ENCODE measurements at regions not wholly inside any gene's neighbourhood (a gene's known extent, or its start where the extent isn't known, plus 50 kb on each side); places are given as distances from the start of the nearest gene placed in this dataset.

DNA sequence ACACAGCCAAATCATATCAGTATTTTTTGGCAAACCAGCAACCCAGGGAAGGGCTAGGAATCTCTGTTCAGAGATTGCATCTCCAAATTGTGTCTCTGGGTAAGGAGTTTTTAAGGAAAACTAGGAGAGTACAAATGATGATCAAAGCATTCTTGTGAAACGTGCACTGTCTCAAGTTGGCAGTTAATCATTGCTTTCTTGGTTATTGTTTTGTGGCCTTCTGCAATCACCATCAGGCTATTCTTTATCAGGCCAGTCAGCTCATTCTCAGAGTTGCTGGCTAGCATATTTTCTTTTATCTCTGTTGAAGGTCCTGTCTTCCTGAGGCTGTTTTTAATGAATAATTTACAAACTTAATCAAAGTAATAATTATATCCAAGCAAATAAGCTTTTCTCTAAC lies 129.1 kb upstream of the CCDC179 start:
- ChIA-PET CTCF (no interaction called here), POLR2A (no interaction called here)
- H3K27ac ChIP-seq (ENCODE audit: insufficient read depth in 1 of 2, low read depth in 1 of 2, low read length in 2 of 2, poor library complexity in 1 of 2, severe bottlenecking in 2 of 2): no peak overlapping the region
- H3K36me3 ChIP-seq (ENCODE audit: control insufficient read depth in 4 of 4, insufficient read depth in 4 of 4, low read length in 3 of 4): peaks cover 0 to 9% (median 0%) of the 10 kb centered on the region in 4 experiments
- H3K4me1 ChIP-seq (ENCODE audit: control extremely low read depth in 1 of 4, control insufficient read depth in 4 of 4, insufficient read depth in 4 of 4, low read length in 3 of 4): no peaks in the 10 kb centered on the region
- WGBS (ENCODE audit: insufficient coverage): no CpG with 5 or more reads among the region's 1 CpG
- no peak overlapping the region for H3K4me3 ChIP-seq (ENCODE audit: control insufficient read depth in 1 of 7, extremely low read depth in 1 of 7, insufficient read depth in 4 of 7, low read depth in 2 of 7, low read length in 6 of 7)
- no peak for DNase-seq
- peaks cover 2 to 31% (median 7%) of the 10 kb centered on the region in 5 experiments for H3K9me3 ChIP-seq (ENCODE audit: control extremely low read depth in 1 of 5, control insufficient read depth in 4 of 5, insufficient read depth in 2 of 5, low read depth in 1 of 5, low read length in 4 of 5)
- H3K27me3 ChIP-seq (replicated peaks in 2 of 5; ENCODE audit: control insufficient read depth in 4 of 5, insufficient read depth in 5 of 5, low read length in 4 of 5): no peaks in the 10 kb centered on the region

- Histone ChIP-seq H3K27ac (ENCODE audit: insufficient read depth in 1 of 2, low read depth in 1 of 2, low read length in 2 of 2, poor library complexity in 1 of 2, severe bottlenecking in 2 of 2) (no peak overlapping the region), H3K9me3 (ENCODE audit: control extremely low read depth in 1 of 5, control insufficient read depth in 4 of 5, insufficient read depth in 2 of 5, low read depth in 1 of 5, low read length in 4 of 5) (peaks cover 2 to 34% (median 7%) of the 10 kb centered on the region in 5 experiments), H3K4me1 (ENCODE audit: control extremely low read depth in 1 of 4, control insufficient read depth in 4 of 4, insufficient read depth in 4 of 4, low read length in 3 of 4) (no peaks in the 10 kb centered on the region), H3K4me3 (ENCODE audit: control insufficient read depth in 1 of 7, extremely low read depth in 1 of 7, insufficient read depth in 4 of 7, low read depth in 2 of 7, low read length in 6 of 7) (no peak overlapping the region), H3K27me3 (replicated peaks in 2 of 5; ENCODE audit: control insufficient read depth in 4 of 5, insufficient read depth in 5 of 5, low read length in 4 of 5) (no peaks in the 10 kb centered on the region), H3K36me3 (ENCODE audit: control insufficient read depth in 4 of 4, insufficient read depth in 4 of 4, low read length in 3 of 4) (peaks cover 0 to 9% (median 0%) of the 10 kb centered on the region in 4 experiments)
- ChIA-PET POLR2A (no interaction called here), CTCF (no interaction called here)
- no peak for DNase-seq
Observed at GRCh38 chr11:22991196-22991595, 130.9 kb upstream of the CCDC179 start.

- Histone ChIP-seq H3K9me3 (ENCODE audit: control extremely low read depth in 1 of 5, control insufficient read depth in 4 of 5, insufficient read depth in 2 of 5, low read depth in 1 of 5, low read length in 4 of 5) (peaks cover 0 to 18% (median 0%) of the 10 kb centered on the region in 5 experiments), H3K27ac (ENCODE audit: insufficient read depth in 1 of 2, low read depth in 1 of 2, low read length in 2 of 2, poor library complexity in 1 of 2, severe bottlenecking in 2 of 2) (no peak overlapping the region), H3K36me3 (ENCODE audit: control insufficient read depth in 4 of 4, insufficient read depth in 4 of 4, low read length in 3 of 4) (no peaks in the 10 kb centered on the region), H3K27me3 (replicated peaks in 2 of 5; ENCODE audit: control insufficient read depth in 4 of 5, insufficient read depth in 5 of 5, low read length in 4 of 5) (no peaks in the 10 kb centered on the region), H3K4me1 (ENCODE audit: control extremely low read depth in 1 of 4, control insufficient read depth in 4 of 4, insufficient read depth in 4 of 4, low read length in 3 of 4) (no peaks in the 10 kb centered on the region), H3K4me3 (ENCODE audit: control insufficient read depth in 1 of 7, extremely low read depth in 1 of 7, insufficient read depth in 4 of 7, low read depth in 2 of 7, low read length in 6 of 7) (no peak overlapping the region)
- WGBS (ENCODE audit: insufficient coverage): no CpG with 5 or more reads among the region's 4 CpGs
- ChIA-PET POLR2A (no interaction called here), CTCF (no interaction called here)
- DNase-seq: no peak
Observed at GRCh38 chr11:23006730-23007129, 146.5 kb upstream of the CCDC179 start.

DNA sequence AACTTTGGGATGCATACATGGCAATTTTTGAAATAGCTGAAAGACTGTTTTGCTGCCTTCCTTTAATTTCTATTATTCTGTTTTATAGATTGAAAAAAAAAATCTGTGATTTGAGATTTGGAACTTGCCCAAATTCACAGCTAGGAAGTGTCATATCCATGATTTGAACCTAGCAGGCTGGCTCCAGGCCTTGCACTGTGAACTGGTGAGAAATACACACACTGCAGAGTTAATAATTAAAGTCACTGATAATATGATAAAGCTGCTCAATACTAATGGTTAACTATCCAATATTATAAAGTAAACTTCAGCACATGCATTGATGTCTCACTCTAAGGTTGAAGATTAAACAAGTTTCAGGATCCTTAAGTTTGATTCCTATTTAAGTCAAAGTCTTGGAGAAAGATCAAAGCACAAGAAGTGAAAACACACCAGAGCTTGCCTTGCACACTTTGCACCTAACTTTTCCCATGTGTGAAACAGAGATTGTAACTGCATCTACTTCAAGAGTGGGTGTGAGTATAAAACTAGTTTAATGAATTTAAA lies 150.6 kb upstream of the CCDC179 start:
- H3K36me3 ChIP-seq (ENCODE audit: control insufficient read depth in 4 of 4, insufficient read depth in 4 of 4, low read length in 3 of 4): no peaks in the 10 kb centered on the region
- CTCF ChIA-PET: no interaction called here
- no peak overlapping the region for H3K27ac ChIP-seq (ENCODE audit: insufficient read depth in 1 of 2, low read depth in 1 of 2, low read length in 2 of 2, poor library complexity in 1 of 2, severe bottlenecking in 2 of 2)
- no peaks in the 10 kb centered on the region for H3K27me3 ChIP-seq (replicated peaks in 2 of 5; ENCODE audit: control insufficient read depth in 4 of 5, insufficient read depth in 5 of 5, low read length in 4 of 5)
- POLR2A ChIA-PET: no interaction called here
- no peaks in the 10 kb centered on the region for H3K9me3 ChIP-seq (ENCODE audit: control extremely low read depth in 1 of 5, control insufficient read depth in 4 of 5, insufficient read depth in 2 of 5, low read depth in 1 of 5, low read length in 4 of 5)
- no peaks in the 10 kb centered on the region for H3K4me1 ChIP-seq (ENCODE audit: control extremely low read depth in 1 of 4, control insufficient read depth in 4 of 4, insufficient read depth in 4 of 4, low read length in 3 of 4)
- DNase-seq: no peak
- no peak overlapping the region for H3K4me3 ChIP-seq (ENCODE audit: control insufficient read depth in 1 of 7, extremely low read depth in 1 of 7, insufficient read depth in 4 of 7, low read depth in 2 of 7, low read length in 6 of 7)

DNA sequence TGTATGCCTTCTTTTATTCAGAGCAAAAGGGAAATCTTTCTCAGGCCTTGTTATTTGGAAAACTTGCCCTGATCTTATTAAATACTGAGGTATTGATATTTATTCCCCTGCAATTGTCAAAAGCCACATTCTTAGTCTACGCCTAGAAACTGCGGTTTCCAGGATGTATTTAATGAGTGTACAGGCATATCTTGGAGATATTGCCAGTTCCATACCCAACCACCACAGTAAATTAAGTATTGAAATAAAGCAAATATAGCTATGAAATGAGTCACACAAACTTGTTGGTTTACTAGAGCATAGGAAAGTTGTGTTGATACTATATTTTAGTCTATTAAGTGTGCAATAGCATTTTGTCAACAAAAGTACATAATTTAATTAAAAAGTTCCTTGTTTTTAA lies 152.7 kb upstream of the CCDC179 start:
- Histone ChIP-seq H3K27ac (ENCODE audit: insufficient read depth in 1 of 2, low read depth in 1 of 2, low read length in 2 of 2, poor library complexity in 1 of 2, severe bottlenecking in 2 of 2) (no peak overlapping the region), H3K36me3 (ENCODE audit: control insufficient read depth in 4 of 4, insufficient read depth in 4 of 4, low read length in 3 of 4) (no peaks in the 10 kb centered on the region), H3K4me1 (ENCODE audit: control extremely low read depth in 1 of 4, control insufficient read depth in 4 of 4, insufficient read depth in 4 of 4, low read length in 3 of 4) (no peaks in the 10 kb centered on the region), H3K4me3 (ENCODE audit: control insufficient read depth in 1 of 7, extremely low read depth in 1 of 7, insufficient read depth in 4 of 7, low read depth in 2 of 7, low read length in 6 of 7) (no peak overlapping the region), H3K9me3 (ENCODE audit: control extremely low read depth in 1 of 5, control insufficient read depth in 4 of 5, insufficient read depth in 2 of 5, low read depth in 1 of 5, low read length in 4 of 5) (no peaks in the 10 kb centered on the region), H3K27me3 (replicated peaks in 2 of 5; ENCODE audit: control insufficient read depth in 4 of 5, insufficient read depth in 5 of 5, low read length in 4 of 5) (no peaks in the 10 kb centered on the region)
- no peak for DNase-seq
- WGBS (ENCODE audit: insufficient coverage): no CpG with 5 or more reads among the region's 2 CpGs
- CTCF ChIA-PET: no interaction called here
- POLR2A ChIA-PET: no interaction called here

DNA sequence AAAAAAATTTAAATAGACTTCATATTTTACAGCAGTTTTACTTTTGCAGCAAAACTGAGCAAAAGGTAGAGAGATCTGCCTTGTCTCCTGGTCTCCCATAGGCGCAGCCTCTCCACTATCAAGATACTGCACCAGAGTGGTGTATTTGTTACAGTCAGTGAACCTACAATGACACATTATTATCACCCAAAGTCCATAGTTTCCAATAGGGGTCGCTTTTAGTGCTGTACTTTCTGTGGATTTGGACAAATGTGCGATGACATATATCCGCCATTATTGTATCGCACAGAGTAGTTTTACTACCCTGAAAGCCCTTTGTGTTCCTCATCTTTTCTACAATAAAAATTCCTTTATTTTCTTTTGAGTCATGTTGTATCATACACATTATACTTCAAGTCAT lies 153.2 kb upstream of the CCDC179 start:
- CTCF ChIA-PET: no interaction called here
- Histone ChIP-seq H3K36me3 (ENCODE audit: control insufficient read depth in 4 of 4, insufficient read depth in 4 of 4, low read length in 3 of 4) (no peaks in the 10 kb centered on the region), H3K9me3 (ENCODE audit: control extremely low read depth in 1 of 5, control insufficient read depth in 4 of 5, insufficient read depth in 2 of 5, low read depth in 1 of 5, low read length in 4 of 5) (no peaks in the 10 kb centered on the region), H3K27me3 (replicated peaks in 2 of 5; ENCODE audit: control insufficient read depth in 4 of 5, insufficient read depth in 5 of 5, low read length in 4 of 5) (no peaks in the 10 kb centered on the region), H3K4me3 (ENCODE audit: control insufficient read depth in 1 of 7, extremely low read depth in 1 of 7, insufficient read depth in 4 of 7, low read depth in 2 of 7, low read length in 6 of 7) (no peak overlapping the region), H3K27ac (ENCODE audit: insufficient read depth in 1 of 2, low read depth in 1 of 2, low read length in 2 of 2, poor library complexity in 1 of 2, severe bottlenecking in 2 of 2) (no peak overlapping the region), H3K4me1 (ENCODE audit: control extremely low read depth in 1 of 4, control insufficient read depth in 4 of 4, insufficient read depth in 4 of 4, low read length in 3 of 4) (no peaks in the 10 kb centered on the region)
- POLR2A ChIA-PET: no interaction called here
- DNase-seq: no peak
- 100% methylated on average over 4 of the region's 5 CpGs for WGBS (ENCODE audit: insufficient coverage)

DNA sequence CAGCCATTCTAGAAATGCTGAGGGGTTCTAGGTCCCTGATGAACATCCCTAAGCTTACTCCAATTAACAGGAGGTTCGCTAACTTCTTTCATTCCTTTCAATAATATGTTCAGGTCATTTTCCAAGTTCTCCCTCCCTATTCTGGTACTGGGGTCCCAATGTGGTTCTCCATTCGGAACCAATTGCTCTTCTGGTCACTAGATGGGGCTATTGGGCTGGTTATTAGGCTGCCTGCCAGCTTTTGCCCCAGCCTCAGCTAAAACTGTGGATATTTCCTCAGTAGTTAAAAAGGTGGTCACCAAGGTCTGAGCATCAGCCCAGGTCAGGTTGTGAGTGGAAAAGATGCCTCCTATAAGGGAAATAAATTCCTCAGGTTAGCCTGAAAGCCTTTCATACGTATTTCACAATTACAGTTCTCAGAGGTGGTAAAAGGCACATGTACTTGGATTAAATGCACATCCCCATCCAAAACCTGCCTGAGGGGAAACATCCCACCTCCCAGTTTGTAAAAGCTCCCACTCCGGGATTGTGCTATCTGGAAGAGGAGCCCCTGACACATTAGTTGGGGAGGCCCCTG lies 161.1 kb upstream of the CCDC179 start:
- CTCF ChIA-PET: interaction anchor here (0.6 to 1.2 kb wide), 6 partner anchors 15 to 532 kb away, joined by 3 to 4 read pairs (median 3); no protein-coding TSS in a partner anchor

More for the DNA sequence above, 161.1 kb upstream of the CCDC179 start:
- H3K27ac ChIP-seq (ENCODE audit: insufficient read depth in 1 of 2, low read depth in 1 of 2, low read length in 2 of 2, poor library complexity in 1 of 2, severe bottlenecking in 2 of 2): no peak overlapping the region
- H3K36me3 ChIP-seq (ENCODE audit: control insufficient read depth in 4 of 4, insufficient read depth in 4 of 4, low read length in 3 of 4): no peaks in the 10 kb centered on the region
- no peaks in the 10 kb centered on the region for H3K9me3 ChIP-seq (ENCODE audit: control extremely low read depth in 1 of 5, control insufficient read depth in 4 of 5, insufficient read depth in 2 of 5, low read depth in 1 of 5, low read length in 4 of 5)
- POLR2A ChIA-PET: no interaction called here
- H3K4me3 ChIP-seq (ENCODE audit: control insufficient read depth in 1 of 7, extremely low read depth in 1 of 7, insufficient read depth in 4 of 7, low read depth in 2 of 7, low read length in 6 of 7): no peak overlapping the region
- H3K4me1 ChIP-seq (ENCODE audit: control extremely low read depth in 1 of 4, control insufficient read depth in 4 of 4, insufficient read depth in 4 of 4, low read length in 3 of 4): peaks cover 0 to 9% (median 0%) of the 10 kb centered on the region in 4 experiments
- 57% methylated on average over 3 of the region's 4 CpGs for WGBS (ENCODE audit: insufficient coverage)
- H3K27me3 ChIP-seq (replicated peaks in 2 of 5; ENCODE audit: control insufficient read depth in 4 of 5, insufficient read depth in 5 of 5, low read length in 4 of 5): no peaks in the 10 kb centered on the region
- DNase-seq: peak; percentile 18 to 46 (median 42)
